ENCODE measurements at regions not wholly inside any gene's neighbourhood (a gene's known extent, or its start where the extent isn't known, plus 50 kb on each side); places are given as distances from the start of the nearest gene placed in this dataset.

GRCh38 chr20:1711266-1711665 is 53.7 kb upstream of the SIRPG start:
- Histone ChIP-seq H3K9me3 (ENCODE audit: control insufficient read depth, low read length) (peaks cover 6% of the 10 kb centered on the region), H2AK5ac (ENCODE audit: low read length, severe bottlenecking) (no peak overlapping the region), H2AFZ (ENCODE audit: low read depth, low read length) (no peak overlapping the region), H3K36me3 (ENCODE audit: control insufficient read depth in 1 of 2, insufficient read depth in 2 of 2, low read depth in 1 of 2, low read length in 2 of 2) (no peaks in the 10 kb centered on the region), H4K8ac (ENCODE audit: low read length) (no peak overlapping the region), H4K91ac (ENCODE audit: low read length) (no peak overlapping the region), H3K14ac (ENCODE audit: low read length in 2 of 2) (no peak overlapping the region), H2BK12ac (ENCODE audit: low read length in 2 of 2) (no peak overlapping the region), H3K4me2 (ENCODE audit: low read length, poor library complexity, severe bottlenecking) (no peak overlapping the region), H2BK15ac (ENCODE audit: low read depth, poor library complexity, severe bottlenecking) (no peak overlapping the region), H3K4me1 (ENCODE audit: control insufficient read depth, insufficient read depth, low read depth, low read length) (no peaks in the 10 kb centered on the region), H3K27ac (ENCODE audit: low read length, poor library complexity, severe bottlenecking) (no peak overlapping the region), H3K4me3 (ENCODE audit: insufficient read depth in 1 of 2, low read depth in 1 of 2, low read length in 2 of 2) (no peak overlapping the region), H3K27me3 (ENCODE audit: control insufficient read depth in 1 of 2, insufficient read depth in 1 of 2, low read length in 2 of 2) (peaks cover 5 to 13% of the 10 kb centered on the region in 2 experiments), H3K4ac (ENCODE audit: low read depth in 1 of 2, low read length in 2 of 2) (no peak overlapping the region), H3K9ac (ENCODE audit: low read length) (no peak overlapping the region), H2BK5ac (ENCODE audit: low read depth, low read length, poor library complexity, severe bottlenecking) (no peak overlapping the region), H3K79me1 (replicated peaks; ENCODE audit: low read length, poor library complexity, severe bottlenecking) (no peaks in the 10 kb centered on the region), H3K23ac (ENCODE audit: low read length in 2 of 2) (no peak overlapping the region), H3K18ac (ENCODE audit: low read depth in 1 of 2, low read length in 2 of 2) (no peak overlapping the region), H2BK120ac (ENCODE audit: low read depth, low read length) (no peak overlapping the region)
- 90% methylated on average over 11 of the region's 11 CpGs for WGBS
- DNase-seq = no peak

GRCh38 chr20:1710484-1710883 is 52.9 kb upstream of the SIRPG start:
- H3K4me1 ChIP-seq (ENCODE audit: control insufficient read depth, insufficient read depth, low read depth, low read length) = no peaks in the 10 kb centered on the region
- WGBS = 49% methylated on average over 7 of the region's 7 CpGs
- H3K27ac ChIP-seq (ENCODE audit: low read length, poor library complexity, severe bottlenecking) = no peak overlapping the region
- no peak overlapping the region for H3K9ac ChIP-seq (ENCODE audit: low read length)
- no peak overlapping the region for H2AK5ac ChIP-seq (ENCODE audit: low read length, severe bottlenecking)
- H3K27me3 ChIP-seq (ENCODE audit: control insufficient read depth in 1 of 2, insufficient read depth in 1 of 2, low read length in 2 of 2) = peaks cover 5 to 13% of the 10 kb centered on the region in 2 experiments
- no peak overlapping the region for H2BK120ac ChIP-seq (ENCODE audit: low read depth, low read length)
- H2BK5ac ChIP-seq (ENCODE audit: low read depth, low read length, poor library complexity, severe bottlenecking) = no peak overlapping the region
- H4K8ac ChIP-seq (ENCODE audit: low read length) = no peak overlapping the region
- H3K4me3 ChIP-seq (ENCODE audit: insufficient read depth in 1 of 2, low read depth in 1 of 2, low read length in 2 of 2) = no peak overlapping the region
- DNase-seq = no peak
- no peak overlapping the region for H3K18ac ChIP-seq (ENCODE audit: low read depth in 1 of 2, low read length in 2 of 2)
- no peak overlapping the region for H3K4me2 ChIP-seq (ENCODE audit: low read length, poor library complexity, severe bottlenecking)
- H3K4ac ChIP-seq (ENCODE audit: low read depth in 1 of 2, low read length in 2 of 2) = no peak overlapping the region
- H4K91ac ChIP-seq (ENCODE audit: low read length) = no peak overlapping the region
- no peaks in the 10 kb centered on the region for H3K79me1 ChIP-seq (replicated peaks; ENCODE audit: low read length, poor library complexity, severe bottlenecking)
- no peaks in the 10 kb centered on the region for H3K36me3 ChIP-seq (ENCODE audit: control insufficient read depth in 1 of 2, insufficient read depth in 2 of 2, low read depth in 1 of 2, low read length in 2 of 2)
- no peak overlapping the region for H2BK12ac ChIP-seq (ENCODE audit: low read length in 2 of 2)
- H3K14ac ChIP-seq (ENCODE audit: low read length in 2 of 2) = no peak overlapping the region
- peaks cover 6% of the 10 kb centered on the region for H3K9me3 ChIP-seq (ENCODE audit: control insufficient read depth, low read length)
- H2AFZ ChIP-seq (ENCODE audit: low read depth, low read length) = no peak overlapping the region
- no peak overlapping the region for H3K23ac ChIP-seq (ENCODE audit: low read length in 2 of 2)
- H2BK15ac ChIP-seq (ENCODE audit: low read depth, poor library complexity, severe bottlenecking) = no peak overlapping the region

GRCh38 chr20:1707588-1708449 is 50.2 kb upstream of the SIRPG start:
- Histone ChIP-seq H2BK120ac (ENCODE audit: low read depth, low read length) (no peak overlapping the region), H2BK5ac (ENCODE audit: low read depth, low read length, poor library complexity, severe bottlenecking) (no peak overlapping the region), H2AFZ (ENCODE audit: low read depth, low read length) (no peak overlapping the region), H3K4ac (ENCODE audit: low read depth in 1 of 2, low read length in 2 of 2) (no peak overlapping the region), H3K36me3 (ENCODE audit: control insufficient read depth in 1 of 2, insufficient read depth in 2 of 2, low read depth in 1 of 2, low read length in 2 of 2) (no peaks in the 10 kb centered on the region), H4K8ac (ENCODE audit: low read length) (no peak overlapping the region), H3K27me3 (ENCODE audit: control insufficient read depth in 1 of 2, insufficient read depth in 1 of 2, low read length in 2 of 2) (peaks cover 5 to 13% of the 10 kb centered on the region in 2 experiments), H3K9ac (ENCODE audit: low read length) (no peak overlapping the region), H3K27ac (ENCODE audit: low read length, poor library complexity, severe bottlenecking) (no peak overlapping the region), H4K91ac (ENCODE audit: low read length) (no peak overlapping the region), H3K4me3 (ENCODE audit: insufficient read depth in 1 of 2, low read depth in 1 of 2, low read length in 2 of 2) (no peak overlapping the region), H3K4me1 (ENCODE audit: control insufficient read depth, insufficient read depth, low read depth, low read length) (no peaks in the 10 kb centered on the region), H3K79me1 (replicated peaks; ENCODE audit: low read length, poor library complexity, severe bottlenecking) (no peaks in the 10 kb centered on the region), H3K18ac (ENCODE audit: low read depth in 1 of 2, low read length in 2 of 2) (no peak overlapping the region), H3K4me2 (ENCODE audit: low read length, poor library complexity, severe bottlenecking) (no peak overlapping the region), H2AK5ac (ENCODE audit: low read length, severe bottlenecking) (no peak overlapping the region), H3K14ac (ENCODE audit: low read length in 2 of 2) (no peak overlapping the region), H2BK12ac (ENCODE audit: low read length in 2 of 2) (no peak overlapping the region), H3K9me3 (ENCODE audit: control insufficient read depth, low read length) (peaks cover 6% of the 10 kb centered on the region), H3K23ac (ENCODE audit: low read length in 2 of 2) (no peak overlapping the region), H2BK15ac (ENCODE audit: low read depth, poor library complexity, severe bottlenecking) (no peak overlapping the region)
- DNase-seq = no peak
- 64% methylated on average over 6 of the region's 6 CpGs for WGBS

Measured in mesenchymal stem cell (in vitro differentiated cells and primary cell).